ENCODE measurements at regions not wholly inside any gene's neighbourhood (a gene's known extent, or its start where the extent isn't known, plus 50 kb on each side); places are given as distances from the start of the nearest gene placed in this dataset.
"Not testable (repeated sequence)": the region's sequence is repeated elsewhere in the genome, so short reads cannot be mapped to it uniquely, and the experiment has no call there.

DNA sequence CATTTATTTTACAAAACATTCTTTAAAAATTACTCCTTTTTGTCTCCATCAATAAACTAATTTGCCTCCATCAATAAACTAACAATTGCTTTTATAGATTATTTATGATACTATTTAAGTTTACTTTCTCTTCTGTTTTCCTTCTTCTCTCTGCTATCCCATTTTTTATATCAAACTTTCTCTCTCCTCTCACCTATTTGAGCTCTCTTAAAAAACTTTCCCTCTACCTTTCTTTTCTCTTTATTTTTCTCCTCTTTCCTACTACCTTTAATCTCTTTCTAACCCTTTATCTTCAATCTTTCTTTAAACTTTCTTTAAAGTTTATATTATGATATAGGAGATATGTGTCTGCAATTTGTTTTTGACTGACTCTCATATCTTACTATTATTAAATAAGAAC, 566.4 kb downstream of the DACH1 start:
- DNase-seq: no peak

DNA sequence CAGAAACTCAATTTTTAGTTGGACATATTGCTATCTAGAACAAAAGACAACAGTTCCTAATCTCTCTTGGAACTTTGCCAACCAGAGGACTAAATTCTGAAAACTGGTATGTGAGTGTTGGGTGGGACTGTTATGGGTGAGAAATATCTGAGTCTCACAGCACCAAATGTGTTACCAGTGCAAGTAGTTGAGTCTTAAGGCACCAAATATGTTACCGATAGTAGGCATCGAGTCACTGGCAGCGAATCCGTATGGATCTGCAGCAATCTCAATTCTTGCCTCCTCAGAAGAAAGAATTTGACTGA, 575.2 kb downstream of the DACH1 start:
- no peak for DNase-seq

DNA sequence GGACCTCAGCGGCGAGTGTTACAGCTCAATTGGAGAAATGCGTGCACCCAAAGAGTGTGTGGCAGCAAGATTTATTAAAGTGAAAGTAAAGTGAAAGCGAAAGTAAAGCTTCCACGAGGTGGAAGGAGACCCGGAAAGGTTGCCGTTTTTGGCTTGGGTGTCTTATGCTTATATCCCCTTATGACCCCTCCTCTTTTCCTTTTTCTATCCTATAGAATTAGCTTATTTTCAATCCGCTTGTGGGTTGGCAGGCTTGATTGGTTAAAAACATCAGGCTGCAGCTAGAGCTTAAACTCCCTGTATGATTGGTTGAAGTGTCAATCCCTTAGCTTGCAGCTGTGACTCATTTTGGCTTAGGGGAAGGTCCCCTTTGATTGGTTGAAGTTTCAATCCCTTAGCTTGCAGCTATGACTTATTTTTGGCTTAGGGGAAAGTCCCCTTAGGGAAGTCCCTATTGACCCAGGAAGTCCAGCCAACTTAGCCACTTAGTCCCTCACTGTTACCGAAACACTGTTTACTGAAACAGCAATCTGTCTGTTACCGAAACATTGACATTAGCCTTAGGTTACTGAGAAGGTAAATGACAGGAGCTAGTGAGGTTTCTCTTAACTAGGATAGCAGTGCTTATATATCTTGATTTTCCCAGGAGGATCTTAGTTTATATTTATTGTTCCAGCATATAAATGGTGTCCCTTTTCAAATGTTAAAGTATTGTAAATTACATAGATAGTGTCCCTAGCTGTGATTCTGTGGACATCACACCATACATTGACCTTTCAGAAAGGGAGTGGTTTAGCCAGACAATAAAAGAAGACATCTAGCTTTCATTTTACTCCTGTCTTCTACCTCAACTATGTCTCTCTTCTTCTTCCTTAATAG, 575.8 kb downstream of the DACH1 start:
- no peak for DNase-seq

DNA sequence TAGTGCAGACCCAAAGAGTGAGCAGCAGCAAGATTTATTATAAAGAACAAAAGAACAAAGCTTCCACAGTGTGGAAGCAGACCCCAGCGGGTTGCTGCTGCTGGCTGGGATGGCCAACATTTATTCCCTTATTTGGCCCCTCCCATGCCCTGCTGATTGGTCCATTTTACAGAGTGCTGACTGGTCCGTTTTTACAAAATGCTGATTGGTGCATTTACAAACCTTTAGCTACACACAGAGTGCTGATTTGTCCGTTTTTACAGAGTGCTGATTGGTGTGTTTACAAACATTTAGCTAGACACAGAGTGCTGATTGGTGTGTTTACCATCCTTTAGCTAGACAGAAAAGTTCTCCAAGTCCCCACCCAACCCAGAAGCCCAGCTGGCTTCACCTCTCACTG, 577.0 kb downstream of the DACH1 start:
- not testable (repeated sequence) for DNase-seq

DNA sequence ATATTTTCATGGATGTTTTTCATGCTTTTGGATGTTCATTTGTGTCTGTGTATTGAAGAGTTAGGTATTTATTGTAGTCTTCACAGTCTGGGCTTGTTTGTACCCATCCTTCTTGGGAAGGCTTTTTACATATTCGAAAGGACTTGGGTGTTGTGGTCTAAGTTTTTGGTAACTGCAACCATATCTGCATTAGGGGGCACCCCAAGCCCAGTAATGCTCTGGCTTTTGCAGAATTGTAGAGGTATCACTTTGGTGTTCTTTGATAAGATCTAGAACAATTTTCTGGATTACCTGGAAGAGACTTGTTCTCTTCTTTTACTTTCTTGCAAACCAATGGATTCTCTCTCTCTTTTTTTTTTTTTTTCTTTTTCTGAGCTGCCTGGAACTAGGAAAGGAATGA, 581.3 kb downstream of the DACH1 start:
- DNase-seq: no peak

DNA sequence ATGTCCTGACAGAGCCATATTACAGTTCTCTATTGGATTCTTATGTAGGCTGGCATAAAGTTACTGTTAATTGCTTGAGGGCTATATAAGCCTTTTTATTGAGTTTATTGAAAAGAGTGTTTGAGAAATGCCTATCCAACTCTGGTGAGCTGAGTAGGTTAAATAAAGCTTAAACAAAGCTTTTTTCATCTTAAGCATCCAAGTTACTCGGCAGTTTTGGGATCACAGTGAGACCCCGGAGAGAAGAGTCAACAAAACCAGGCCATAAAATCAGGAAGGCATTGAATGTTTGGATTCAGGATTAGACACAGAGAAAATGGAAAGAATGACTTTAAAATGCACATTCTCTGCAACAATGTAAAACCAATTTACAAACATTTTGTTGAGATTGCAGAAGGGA, 588.5 kb downstream of the DACH1 start:
- no peak for DNase-seq

DNA sequence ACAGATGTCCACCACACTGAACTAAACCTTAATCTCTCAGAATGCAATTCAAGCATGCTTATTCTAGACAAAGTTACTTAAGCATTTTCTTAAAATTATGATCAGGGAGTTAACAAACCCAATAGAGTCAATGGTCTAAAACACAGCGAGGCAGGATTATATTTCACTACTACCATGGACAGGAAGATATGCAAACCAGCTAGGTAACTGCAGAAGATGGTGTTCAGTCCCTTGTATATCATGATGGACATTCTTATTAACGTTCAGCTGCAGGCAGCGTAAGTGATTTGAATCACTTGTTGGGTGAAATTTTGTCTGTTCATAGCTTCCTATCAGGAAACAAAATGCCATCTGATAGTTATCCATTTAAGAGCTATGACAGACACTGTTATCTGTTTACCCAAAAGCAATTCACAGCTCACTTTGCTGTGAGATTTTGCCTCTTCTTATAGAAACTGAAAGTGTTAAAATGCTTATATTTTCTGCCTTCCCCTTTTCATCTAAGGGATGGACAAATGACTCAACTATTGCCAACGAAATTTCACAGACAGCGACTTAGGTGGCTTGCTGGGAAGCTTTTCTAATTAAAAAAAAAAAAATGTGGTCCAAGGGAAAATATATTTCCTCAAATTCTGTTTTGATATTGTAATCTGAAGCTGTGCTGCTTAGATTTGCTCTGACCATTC, 591.9 kb downstream of the DACH1 start:
- DNase-seq: no peak

DNA sequence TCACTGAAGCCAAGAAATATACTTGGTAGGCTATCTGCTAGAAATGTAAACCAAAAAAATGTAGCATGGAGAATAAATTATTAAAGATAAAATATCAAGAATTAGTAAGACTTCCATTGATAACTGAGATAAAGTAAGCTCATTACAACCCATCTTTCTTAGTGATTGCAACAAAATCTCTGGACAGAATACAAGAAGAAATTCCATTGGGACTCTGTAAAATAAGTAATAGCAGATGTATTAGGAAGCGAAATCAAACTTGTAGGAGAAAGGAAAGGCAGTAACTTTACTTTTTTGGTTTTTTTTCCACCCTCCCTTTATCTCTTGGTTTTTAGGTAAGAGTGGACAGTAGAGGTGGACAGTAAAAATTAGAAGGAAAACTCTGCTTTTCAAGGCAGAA, 605.7 kb downstream of the DACH1 start:
- DNase-seq: no peak

DNA sequence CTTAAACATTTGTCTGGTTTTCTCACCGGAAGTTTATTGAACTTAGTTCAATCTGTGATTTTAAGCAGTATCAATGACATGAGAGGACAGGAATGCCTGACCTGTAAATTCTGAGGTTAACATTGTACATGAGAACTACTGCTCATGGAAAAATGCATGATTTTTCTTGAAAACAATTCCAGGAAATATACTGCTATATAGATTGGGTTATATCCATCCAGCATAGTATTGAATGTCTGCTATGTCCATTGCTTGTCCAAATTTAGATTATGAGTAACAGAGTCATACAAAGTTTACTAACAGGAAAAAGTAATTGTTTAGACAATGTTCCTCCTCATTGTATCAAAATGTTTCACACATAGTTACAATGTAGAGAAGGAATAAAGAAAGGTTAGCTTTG, 606.8 kb downstream of the DACH1 start:
- DNase-seq: no peak

DNA sequence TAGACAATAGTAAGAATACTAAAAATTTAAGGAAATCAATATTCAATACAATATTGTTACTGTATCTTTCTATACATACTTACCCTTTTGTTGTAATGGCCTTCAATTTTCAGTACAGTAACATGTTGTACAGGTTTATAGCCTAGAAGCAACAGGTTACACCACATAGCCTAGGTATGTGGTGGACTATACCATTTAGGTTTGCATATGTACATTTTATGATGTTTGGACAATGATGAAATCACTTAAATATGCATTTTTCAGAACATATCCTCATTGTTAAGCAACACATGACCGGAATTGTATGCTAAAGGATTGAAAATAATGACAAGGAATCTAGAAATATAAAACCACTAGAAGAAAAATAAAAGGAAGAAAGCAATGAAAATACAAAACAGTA, 611.4 kb downstream of the DACH1 start:
- no peak for DNase-seq

DNA sequence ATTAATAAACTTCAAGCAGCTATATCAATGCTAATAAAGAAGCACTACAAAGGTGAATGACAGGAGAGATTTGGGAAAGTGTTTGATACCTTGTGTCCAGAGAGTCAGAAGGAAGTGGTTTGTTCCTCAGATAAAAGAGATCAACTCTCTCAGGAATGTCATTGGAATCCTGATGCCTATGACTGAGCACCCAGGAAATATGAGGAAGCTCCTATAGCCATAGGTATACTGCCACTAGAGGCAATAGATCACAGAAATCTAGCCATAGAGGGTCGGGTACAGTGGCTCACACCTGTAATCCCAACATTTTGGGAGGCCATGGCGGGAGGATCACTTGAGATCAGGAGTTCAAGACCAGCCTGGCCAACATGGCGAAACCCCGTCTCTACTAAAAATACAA, 612.6 kb downstream of the DACH1 start:
- no peak for DNase-seq

DNA sequence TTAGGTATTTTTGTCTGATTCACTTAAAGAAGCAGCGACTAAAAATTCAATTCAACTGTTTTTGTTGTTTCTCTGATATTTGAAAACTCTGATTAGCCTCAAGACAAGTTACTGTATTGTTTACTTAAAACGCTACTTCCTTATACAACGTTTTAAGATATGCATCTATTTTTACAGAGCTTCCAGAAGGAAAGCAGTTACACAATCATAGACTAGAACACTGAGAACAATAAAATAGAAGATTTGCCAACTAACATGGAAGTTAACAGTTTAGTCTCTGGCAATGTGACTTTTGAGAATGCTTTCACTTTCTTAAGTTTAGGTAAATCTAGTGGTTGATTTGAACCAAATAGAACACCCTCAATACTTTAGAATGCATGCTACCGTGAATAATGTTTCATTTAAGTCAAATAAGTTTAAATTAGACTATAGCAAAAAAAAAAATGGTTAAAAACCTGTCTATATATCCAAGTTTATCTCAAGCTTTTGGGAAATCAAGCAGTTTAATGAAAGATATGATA, 614.8 kb downstream of the DACH1 start:
- no peak for DNase-seq

DNA sequence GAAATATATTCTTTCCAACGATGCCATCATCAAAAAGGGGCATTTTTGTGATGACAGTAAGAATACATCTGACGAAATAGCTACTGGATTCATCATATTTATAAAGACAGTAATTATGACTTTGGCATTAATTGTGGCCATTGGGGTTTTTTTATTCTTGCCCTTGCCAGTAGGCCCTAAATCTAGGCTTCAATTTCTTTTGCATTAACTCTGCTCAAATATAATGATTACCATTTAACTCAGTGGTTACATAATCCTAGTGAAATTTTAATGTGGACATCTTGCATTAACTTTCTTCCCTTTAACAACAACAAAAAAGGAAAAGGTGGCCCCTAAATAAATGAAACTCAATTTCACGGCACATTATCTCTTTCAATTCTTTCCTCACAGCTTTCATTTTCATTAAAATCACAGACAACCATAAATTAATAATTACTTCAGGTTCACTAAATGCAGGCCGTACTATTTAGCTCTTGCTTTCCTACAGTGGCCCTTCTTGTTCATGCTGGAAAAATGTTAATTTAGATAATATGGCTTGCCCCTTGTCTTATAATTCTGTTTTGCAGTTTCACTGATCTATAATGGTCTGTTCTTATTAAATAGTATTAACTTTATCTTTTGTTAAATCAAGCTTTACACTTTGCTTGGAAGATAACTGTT, 615.6 kb downstream of the DACH1 start:
- DNase-seq: no peak

DNA sequence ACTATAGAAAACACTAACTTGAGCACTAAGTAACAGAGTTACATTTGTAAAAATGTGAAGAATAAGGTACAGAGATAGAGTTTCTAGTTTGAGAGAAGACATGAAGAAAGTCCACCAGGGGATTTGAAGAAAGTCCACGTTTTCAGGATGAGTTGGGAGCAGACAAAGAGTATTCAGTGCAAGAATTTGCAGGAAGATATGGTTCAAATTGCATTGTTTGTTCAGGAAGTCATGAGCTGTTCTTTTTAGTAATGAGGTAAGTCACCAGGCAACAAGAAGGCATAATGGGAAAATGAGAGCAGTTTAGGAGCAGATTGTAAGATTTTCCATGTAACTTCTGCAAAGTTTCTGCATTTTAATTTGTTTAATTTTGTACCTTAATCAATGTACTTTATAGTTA, 618.0 kb downstream of the DACH1 start:
- no peak for DNase-seq

DNA sequence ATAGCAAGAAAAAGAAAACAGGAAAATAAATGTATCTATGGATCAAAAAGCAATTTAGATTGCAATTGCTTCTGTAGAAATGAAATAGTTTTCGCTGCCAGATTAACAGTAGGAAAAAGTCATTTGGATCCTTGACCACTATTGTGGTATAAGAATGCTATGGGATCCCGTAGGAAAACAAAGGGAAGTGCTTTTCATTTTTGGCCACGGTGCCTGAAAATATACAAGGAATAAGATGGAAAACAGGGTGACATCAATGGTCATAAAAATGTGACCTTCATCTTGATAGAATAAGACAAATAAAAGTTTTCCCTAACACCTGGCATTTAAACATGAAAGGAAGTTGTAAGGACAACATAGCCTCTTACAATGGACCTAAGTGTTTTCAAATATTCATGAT, 622.8 kb downstream of the DACH1 start:
- no peak for DNase-seq

DNA sequence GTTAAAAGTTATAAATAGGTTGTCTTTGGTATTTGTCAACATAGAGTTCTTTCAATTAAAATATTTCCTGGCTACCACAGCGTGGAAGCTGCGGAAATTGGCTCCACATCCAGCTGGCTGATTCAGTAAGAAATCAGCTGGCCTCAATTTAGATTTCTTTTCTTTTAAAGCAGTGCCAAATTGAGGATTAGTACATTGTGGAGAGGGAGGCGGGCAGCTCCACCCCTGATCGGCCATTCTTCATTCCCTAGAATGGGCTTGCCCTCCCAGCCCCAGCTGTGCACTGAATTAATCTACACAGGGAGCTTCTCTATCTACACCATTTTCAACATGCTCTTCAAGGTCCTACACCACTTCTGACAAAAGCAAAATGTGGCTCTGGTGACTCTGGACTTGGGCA, 624.8 kb downstream of the DACH1 start:
- DNase-seq: no peak

DNA sequence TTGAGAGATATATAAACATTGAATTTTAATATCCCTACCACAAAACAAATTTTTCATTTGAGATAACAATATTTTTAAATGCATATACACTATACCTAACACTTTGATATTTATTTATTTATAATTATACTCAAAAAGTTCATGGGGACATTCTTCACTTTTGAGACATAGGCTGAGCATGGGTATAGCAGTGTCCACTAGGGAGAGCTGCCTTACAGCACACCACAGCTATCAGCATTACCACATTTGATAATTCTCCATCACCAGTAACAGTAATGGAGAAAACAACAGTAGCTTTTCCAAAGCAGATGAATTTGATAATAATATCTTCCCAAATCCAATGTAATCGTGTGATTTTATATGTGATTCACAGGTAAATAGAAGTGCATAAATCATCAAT, 626.1 kb downstream of the DACH1 start:
- DNase-seq: no peak

DNA sequence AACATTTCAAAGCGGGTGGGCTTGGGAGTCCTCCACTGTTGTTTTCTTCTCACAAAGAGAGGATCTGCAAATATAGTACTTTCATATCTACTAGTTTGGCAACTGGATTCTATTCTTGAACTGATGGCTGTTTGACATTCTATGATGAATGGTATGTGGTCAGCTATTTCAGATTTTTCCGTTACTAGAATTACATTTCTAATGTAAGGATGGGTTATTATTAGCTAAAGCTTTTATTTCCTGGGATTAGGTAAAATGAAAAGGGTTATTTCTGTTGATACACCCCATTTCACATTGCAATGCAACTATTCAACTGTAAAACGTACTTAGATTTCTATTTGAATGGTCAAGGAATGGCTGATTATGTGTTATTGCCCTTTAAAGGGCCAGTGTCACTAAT, 629.7 kb downstream of the DACH1 start:
- DNase-seq: no peak

DNA sequence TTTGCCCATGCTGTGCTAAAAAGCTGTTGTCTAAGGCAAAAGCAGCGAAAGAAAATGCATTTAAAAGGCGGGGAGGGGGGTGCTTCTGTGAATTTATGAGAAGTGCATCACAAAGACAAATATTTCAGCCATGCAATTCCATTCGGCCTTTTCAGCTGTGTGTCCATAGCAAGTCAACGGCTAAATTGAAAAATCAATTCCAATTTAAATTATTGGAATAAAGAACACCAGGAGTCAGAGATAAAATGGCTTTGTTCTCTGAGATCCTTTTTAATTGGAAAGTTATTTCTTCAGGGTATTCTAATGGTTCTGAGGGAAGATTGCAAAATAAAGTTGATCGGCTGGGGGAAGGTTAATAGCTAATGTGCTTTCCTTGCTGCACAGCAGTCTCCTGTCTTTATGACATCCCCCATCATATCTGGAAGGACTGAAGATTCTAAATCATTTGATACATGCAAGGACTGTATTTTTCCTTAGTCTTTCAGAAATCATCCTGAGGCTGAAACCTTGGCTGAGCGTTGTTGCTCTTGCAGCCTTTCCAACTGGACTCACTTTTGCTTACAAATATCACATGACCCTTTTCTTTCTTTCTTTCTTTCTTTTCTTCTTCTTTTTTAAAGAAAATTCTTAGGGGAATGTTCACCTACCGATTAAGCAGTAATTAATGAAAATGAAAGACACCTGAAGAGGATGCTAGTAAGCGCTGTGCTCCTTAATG, 647.1 kb downstream of the DACH1 start:
- DNase-seq: no peak

DNA sequence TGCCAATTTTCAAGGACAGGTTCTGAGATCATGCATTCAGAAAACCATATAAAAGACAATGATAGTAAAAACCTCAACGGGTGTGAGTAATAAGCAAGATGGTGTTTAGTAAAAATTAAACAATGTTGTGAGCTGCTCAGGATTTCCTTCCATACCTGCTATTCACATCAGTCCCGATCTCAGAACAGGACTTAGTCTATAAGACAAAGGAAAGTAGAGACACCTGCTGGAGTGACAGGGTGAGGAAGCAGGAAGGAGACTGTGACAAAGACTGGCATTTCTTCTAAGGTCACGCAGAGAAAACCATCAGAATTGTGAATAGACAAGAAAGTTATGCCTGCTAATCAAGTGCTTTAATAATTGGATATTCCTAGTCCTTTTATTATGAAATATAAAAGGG, 648.0 kb downstream of the DACH1 start:
- no peak for DNase-seq

DNA sequence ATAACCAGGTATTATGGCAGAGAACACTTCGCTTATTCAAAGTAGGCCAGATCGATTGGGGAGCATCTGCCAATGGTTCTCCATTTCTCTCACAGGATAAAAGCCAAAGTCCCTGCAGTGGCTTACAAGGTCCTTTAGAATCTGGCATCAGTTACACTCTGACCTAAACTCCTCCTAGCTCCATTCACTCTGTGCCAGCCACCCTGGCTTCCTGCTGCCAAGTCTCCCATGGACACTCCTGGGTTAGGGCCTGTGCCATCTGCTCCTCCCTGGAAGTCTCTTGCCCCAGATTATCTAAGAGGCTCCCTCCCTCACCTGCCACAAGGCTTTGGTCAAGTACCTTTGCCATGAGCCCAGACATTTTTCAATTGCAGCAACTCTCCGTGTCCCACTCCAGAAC, 649.2 kb downstream of the DACH1 start:
- DNase-seq: no peak

DNA sequence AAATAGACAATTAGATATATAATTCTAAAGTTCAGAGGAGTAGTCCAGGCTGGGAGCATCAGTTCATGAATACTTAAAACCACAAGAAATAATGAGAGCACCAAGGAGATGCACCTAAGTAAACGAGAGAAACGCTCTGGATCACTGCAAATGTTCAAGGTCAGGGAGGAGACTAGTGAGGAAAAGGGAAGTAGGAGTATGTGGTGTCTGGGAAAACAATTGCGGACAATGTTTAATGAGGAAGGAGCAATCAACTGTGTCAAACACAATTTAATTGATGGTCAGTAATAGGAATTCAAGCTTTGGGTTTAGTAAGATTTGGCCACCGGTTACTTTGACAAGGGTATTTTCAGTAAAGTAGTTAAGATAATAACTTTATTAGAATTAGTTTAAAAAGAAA, 652.2 kb downstream of the DACH1 start:
- DNase-seq: no peak

DNA sequence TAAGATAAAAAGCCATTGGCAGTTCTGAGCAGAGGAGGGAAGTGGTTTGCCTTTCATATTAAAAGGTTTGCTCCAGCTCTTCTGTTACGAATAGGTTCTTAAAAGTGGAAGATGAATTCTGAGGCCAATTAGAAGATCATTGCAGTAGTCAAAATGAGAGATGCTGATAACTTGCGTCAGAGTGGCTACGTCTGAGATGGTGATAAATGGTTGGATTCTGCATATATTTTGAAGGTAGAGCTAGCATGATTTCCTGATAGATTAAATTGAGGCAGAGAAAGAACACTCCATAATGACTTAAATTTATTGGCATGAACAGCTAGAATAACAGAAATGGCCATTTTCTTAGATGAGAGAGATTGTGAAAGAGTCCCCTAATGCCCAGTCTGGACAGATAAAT, 652.6 kb downstream of the DACH1 start:
- no peak for DNase-seq

Measured in HCEC 1CT (cell line).